ENCODE measurements at regions not wholly inside any gene's neighbourhood (a gene's known extent, or its start where the extent isn't known, plus 50 kb on each side); places are given as distances from the start of the nearest gene placed in this dataset.

GRCh38 chr2:239499726-239500573 lies 99.1 kb upstream of the HDAC4 start:
- DNase-seq = no peak

GRCh38 chr2:239498981-239499634 lies 98.3 kb upstream of the HDAC4 start:
- no peak for DNase-seq

- DNase-seq = no peak
Measured at GRCh38 chr2:239498576-239498975, 97.8 kb upstream of the HDAC4 start.

- peak; percentile 7 for DNase-seq
Measured at GRCh38 chr2:239496700-239497099, 95.9 kb upstream of the HDAC4 start.

- DNase-seq = no peak
Measured at GRCh38 chr2:239495791-239496233, 95.0 kb upstream of the HDAC4 start.

DNA sequence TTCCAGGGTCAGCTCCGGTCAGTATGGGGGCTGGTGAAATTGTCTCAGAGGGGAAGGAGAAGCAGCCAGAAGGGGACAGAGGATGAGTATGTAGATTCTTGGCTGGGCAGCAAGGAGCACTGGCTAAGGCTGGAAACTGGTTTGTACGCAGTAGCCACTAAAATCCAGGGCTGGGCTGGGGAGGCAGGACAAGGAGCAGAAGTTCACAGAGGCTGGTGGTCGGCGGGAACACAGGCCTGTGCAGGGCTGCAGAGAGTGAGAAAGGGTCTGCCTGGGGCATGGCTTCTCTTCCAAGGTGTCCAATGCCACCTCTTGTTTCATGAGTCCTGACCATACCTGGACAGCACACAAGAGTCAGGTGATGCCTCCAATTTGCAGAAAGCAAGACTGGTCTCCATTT lies 94.4 kb upstream of the HDAC4 start:
- DNase-seq = no peak

DNA sequence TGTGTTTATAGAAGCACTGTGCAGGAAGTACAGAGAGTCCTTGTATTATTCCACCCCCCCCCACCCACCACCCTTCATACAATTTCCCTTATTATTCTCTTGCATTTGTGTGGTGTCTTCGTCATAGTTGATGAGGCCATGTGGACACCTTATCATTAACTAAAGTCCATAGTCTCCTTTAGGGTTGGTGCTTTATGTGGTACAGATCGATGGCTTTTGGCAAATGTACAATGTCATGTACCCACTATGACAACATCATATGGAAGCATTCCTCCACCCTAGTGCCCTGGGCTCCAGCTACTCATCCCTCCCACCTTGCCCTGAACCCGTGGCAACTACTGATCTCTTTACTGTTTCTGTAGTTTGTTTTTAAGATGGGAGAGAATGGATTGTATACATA lies 93.8 kb upstream of the HDAC4 start:
- DNase-seq = no peak

GRCh38 chr2:239489481-239489880 lies 88.7 kb upstream of the HDAC4 start:
- no peak for DNase-seq

- no peak for DNase-seq
Measured at GRCh38 chr2:239488125-239488524, 87.3 kb upstream of the HDAC4 start.

GRCh38 chr2:239487272-239487671 lies 86.5 kb upstream of the HDAC4 start:
- no peak for DNase-seq

- no peak for DNase-seq
Measured at GRCh38 chr2:239485622-239486021, 84.8 kb upstream of the HDAC4 start.

GRCh38 chr2:239484571-239485355 lies 83.9 kb upstream of the HDAC4 start:
- DNase-seq = no peak

GRCh38 chr2:239482778-239483712 lies 82.2 kb upstream of the HDAC4 start:
- DNase-seq = no peak

GRCh38 chr2:239479471-239479870 lies 78.7 kb upstream of the HDAC4 start:
- no peak for DNase-seq

DNA sequence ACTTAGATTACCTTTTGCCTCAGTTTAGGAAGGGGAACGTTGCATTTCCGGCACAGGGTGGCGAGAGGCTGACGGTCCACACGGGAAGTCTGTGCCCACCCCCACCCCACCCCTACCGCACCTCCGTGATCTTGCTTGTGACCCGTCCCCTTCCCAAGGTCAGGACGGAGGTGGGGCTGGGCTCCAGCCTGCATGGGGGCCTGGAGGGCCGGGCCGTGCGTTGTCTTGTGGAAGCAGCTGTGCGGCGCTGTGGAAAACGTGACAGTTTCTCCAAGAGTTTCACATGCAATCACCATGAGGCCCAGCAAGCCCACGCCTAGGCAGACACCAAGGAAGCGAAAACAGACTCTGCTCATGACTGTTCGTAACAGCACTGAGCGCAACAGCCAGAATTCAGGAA lies 76.8 kb upstream of the HDAC4 start:
- no peak for DNase-seq

DNA sequence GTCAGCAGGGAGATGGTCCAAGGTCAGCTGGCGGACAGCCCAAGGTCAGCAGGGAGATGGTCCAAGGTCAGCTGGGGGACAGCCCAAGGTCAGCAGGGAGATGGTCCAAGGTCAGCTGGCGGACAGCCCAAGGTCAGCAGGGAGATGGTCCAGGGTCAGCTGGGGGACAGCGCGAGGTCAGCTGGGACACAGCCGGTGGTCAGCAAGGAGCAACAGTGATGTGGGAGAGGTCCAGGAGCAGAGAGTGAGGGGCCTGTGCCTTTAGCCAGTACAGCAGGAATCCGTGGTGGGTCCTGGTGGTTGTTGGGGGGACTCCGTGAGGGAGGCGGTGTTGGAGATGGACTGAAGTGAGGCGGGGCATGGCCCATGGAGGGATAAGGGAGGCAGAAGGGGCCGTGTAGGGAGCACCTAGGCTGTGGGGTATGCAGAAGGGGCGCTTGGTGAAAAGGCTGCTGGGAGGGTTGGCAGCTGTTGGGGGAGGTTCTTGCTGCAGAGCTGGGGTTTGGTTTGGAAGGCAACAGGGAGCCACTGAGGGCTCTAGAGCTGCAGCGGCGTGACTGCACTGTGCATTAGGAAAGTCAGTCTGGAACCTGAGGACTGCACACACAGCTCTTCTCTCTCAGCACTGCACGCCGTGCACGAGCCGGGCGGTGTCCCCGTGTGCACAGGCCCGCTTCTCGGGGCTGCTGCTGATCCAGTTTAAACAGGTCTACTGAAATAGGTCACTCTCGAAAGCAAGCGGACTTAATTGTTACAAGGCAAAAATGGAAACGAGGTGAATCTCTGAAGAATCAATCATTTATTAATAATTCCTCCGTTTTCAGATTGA lies 76.2 kb upstream of the HDAC4 start:
- DNase-seq = no peak

GRCh38 chr2:239476029-239476756 lies 75.4 kb upstream of the HDAC4 start:
- DNase-seq = no peak

DNA sequence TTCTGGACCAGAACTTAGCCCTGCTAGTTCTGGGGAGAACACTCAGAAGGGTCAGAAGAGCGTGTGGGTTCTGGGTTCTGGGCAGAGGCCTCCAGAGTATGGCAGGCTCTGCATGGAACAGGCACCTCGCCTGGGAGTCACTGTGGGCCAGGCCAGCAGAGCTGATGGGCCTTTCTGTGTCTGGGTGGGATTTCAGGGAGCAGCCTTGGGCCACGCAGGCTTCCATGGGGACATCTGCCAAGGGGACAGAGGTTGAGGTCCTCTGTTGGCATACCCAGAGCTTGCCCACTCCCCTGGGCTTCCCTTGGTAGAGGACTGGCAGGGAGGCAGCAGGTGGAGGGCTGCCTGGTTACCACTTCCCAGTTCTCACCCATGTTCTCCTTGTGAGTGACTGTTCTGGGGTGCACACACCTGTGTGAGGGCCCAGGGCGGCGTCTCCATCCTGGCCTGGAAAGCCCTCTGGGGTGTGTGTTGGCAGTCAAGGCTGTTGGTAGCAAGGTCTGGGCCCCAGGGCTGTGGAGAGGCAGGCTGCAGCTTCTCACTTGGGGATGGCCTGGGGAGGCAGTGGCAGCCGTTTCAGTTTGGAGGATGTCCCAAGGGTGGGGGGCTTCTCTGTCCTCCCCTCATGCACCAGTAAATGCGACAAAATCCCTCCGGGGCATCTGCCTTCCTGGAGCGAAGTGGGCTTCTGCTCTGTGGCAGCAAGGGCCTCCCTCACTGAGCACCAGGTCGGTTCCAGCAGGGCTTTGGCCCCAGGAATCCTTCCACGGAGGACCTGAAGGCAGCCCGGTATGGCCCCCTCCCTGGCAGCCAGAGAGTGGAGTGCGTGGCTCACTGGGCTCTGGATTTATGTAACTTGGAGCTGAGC lies 74.6 kb upstream of the HDAC4 start:
- no peak for DNase-seq

DNA sequence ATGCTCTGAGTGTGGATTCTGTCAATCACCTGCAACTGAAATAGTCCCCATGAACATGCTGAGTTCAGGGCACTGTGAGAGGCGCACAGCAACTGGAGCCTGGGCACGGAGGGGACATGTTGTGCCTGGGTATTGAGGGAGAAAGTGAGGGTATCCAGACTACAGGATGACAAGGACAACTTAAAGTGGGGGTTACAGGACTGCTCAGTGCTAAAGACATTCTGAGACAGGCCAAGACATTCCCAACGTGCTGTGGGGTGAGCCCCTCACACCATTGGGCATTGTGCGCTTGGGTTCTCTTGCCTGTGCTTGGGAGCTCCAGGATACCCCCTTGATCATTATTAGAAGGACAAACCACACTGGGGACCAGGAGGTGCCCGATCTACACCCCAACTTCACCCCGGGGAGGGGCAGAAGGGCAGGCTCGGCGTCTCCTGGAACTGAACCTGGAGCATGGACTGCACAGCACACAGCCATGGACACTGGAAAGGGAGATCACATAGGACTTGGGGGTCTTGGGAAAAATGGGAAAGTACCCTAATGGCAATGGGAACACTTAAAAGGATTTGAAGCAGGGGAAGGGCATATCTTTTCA lies 72.5 kb upstream of the HDAC4 start:
- DNase-seq = no peak

All from activated CD4-positive, alpha-beta T cell treated with anti-CD3 and anti-CD28 coated beads, Interleukin-2, amount 50 U/mL, for 16 hours (primary cell).